A673 (cell line): ENCODE measurements at regions not wholly inside any gene's neighbourhood (a gene's known extent, or its start where the extent isn't known, plus 50 kb on each side); places are given as distances from the start of the nearest gene placed in this dataset.

Experiments
- BruUV-seq: library from RNA; stranded (reverse); fragments of 400-500 nt; replicated peaks from 2 replicates; lab custom pipeline; 2021; lab: Mats Ljungman, UMichigan
- CTCF ChIA-PET: fragments of 300-600 bp; sonication (Branson Sonifier 250); formaldehyde crosslinking; loops from one replicate; lab custom pipeline; 2022; ENCODE audit warnings: antibody characterized with exemption; lab: Charles Lee
- POLR2A ChIA-PET: fragments of 300-600 bp; sonication (Branson Sonifier 250); formaldehyde crosslinking; loops from one replicate; lab custom pipeline; 2022; ENCODE audit warnings: antibody characterized with exemption; ENCODE audit not compliant: low non-redundant PET; lab: Charles Lee
- DNase-seq: peaks from one replicate; pipeline ENCODE4 v3.0.0-alpha.2; 2015; ENCODE audit warnings: low spot score
- H3K27ac ChIP-seq: fragments of 200-600 bp; sonication (generic); 2 replicates; pipeline ENCODE4 v1.5.1; 2016; ENCODE audit warnings: mixed run types, low read depth, mild to moderate bottlenecking, mixed read lengths, antibody characterized with exemption, low read length; ENCODE audit not compliant: poor library complexity, severe bottlenecking
- H3K27me3 ChIP-seq: fragments of 200-600 bp; sonication (generic); replicated peaks from 2 replicates; pipeline ENCODE4 v1.6.1; 2017; ENCODE audit warnings: mixed run types, low read depth, mild to moderate bottlenecking, mixed read lengths, antibody characterized with exemption, low read length; ENCODE audit not compliant: insufficient read depth, poor library complexity
- H3K36me3 ChIP-seq: fragments of 200-600 bp; sonication (generic); 2 replicates; pipeline ENCODE4 v1.6.1; 2016; ENCODE audit warnings: mixed run types, mild to moderate bottlenecking, mixed read lengths, antibody characterized with exemption, low read length; ENCODE audit not compliant: insufficient read depth, poor library complexity, severe bottlenecking
- H3K4me1 ChIP-seq: fragments of 200-600 bp; sonication (generic); 2 replicates; pipeline ENCODE4 v1.6.1; 2017; ENCODE audit warnings: mixed run types, mild to moderate bottlenecking, mixed read lengths, antibody characterized with exemption, low read length; ENCODE audit not compliant: insufficient read depth, poor library complexity, severe bottlenecking
- H3K4me3 ChIP-seq: fragments of 200-600 bp; sonication (generic); 2 replicates; pipeline ENCODE4 v1.5.1; 2016; ENCODE audit warnings: low read depth, mixed run types, mild to moderate bottlenecking, mixed read lengths, low read length; ENCODE audit not compliant: poor library complexity, severe bottlenecking
- H3K9me3 ChIP-seq: fragments of 200-600 bp; sonication (generic); 2 replicates; pipeline ENCODE4 v1.6.1; 2016; ENCODE audit warnings: mixed run types, low read depth, mild to moderate bottlenecking, mixed read lengths, antibody characterized with exemption, low read length; ENCODE audit not compliant: poor library complexity, severe bottlenecking
- EZH2 ChIP-seq: fragments of 200-600 bp; sonication (generic); IDR thresholded peaks from 2 replicates; pipeline ENCODE4 v1.6.1; 2017; ENCODE audit warnings: borderline replicate concordance, low read depth, mild to moderate bottlenecking, mixed read lengths, antibody characterized with exemption, low read length; ENCODE audit not compliant: poor library complexity, severe bottlenecking
- intact Hi-C: fragments of 100-400 bp; cut with micrococcal nuclease; formaldehyde crosslinking; loops from one replicate; pipeline ENCODE4 v1.10.0; 2022; ENCODE audit not compliant: unreplicated experiment
- TF ChIP-seq, protein P1 (sequence below): fragments of 300-800, 200-600 bp; sonication (generic); conservative IDR thresholded peaks from 2 replicates; pipeline ENCODE4 v1.5.1; 2017; ENCODE audit warnings: low read depth, mild to moderate bottlenecking, antibody characterized with exemption, low read length, moderate library complexity, mixed read lengths

DNA sequence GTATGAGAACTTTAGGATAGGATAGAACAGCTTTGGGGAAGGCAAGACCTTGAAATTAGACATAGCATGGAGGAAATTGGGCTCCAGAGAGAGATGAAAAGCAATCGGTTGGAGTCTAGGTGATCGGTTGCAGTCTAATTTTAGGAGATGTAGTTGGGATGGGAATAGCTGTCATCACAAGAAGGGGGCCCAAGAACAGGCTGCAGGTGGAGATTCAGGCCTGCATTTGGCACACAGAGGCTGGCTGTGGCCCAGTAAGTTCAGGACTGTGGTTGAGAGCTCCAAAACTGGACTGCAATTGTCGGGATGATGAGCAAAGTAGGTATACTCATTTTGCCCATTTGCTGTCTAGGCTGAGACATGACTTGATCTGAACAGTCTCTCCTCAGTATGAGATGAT is 301.3 kb upstream of the B3GALT2 start:
- no peak for TF ChIP-seq EZH2
- TF ChIP-seq, protein P1, sequence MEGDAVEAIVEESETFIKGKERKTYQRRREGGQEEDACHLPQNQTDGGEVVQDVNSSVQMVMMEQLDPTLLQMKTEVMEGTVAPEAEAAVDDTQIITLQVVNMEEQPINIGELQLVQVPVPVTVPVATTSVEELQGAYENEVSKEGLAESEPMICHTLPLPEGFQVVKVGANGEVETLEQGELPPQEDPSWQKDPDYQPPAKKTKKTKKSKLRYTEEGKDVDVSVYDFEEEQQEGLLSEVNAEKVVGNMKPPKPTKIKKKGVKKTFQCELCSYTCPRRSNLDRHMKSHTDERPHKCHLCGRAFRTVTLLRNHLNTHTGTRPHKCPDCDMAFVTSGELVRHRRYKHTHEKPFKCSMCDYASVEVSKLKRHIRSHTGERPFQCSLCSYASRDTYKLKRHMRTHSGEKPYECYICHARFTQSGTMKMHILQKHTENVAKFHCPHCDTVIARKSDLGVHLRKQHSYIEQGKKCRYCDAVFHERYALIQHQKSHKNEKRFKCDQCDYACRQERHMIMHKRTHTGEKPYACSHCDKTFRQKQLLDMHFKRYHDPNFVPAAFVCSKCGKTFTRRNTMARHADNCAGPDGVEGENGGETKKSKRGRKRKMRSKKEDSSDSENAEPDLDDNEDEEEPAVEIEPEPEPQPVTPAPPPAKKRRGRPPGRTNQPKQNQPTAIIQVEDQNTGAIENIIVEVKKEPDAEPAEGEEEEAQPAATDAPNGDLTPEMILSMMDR: no peak
- H3K4me1 ChIP-seq: no peaks in the 10 kb centered on the region
- intact Hi-C loops: no loop called here
- H3K9me3 ChIP-seq: no peaks in the 10 kb centered on the region
- H3K27ac ChIP-seq: no peak overlapping the region
- ChIA-PET CTCF (no interaction called here), POLR2A (no interaction called here)
- BruUV-seq: no TSS peak
- H3K36me3 ChIP-seq: no peaks in the 10 kb centered on the region
- no peaks in the 10 kb centered on the region for H3K27me3 ChIP-seq
- H3K4me3 ChIP-seq: no peak overlapping the region
- no peak for DNase-seq

DNA sequence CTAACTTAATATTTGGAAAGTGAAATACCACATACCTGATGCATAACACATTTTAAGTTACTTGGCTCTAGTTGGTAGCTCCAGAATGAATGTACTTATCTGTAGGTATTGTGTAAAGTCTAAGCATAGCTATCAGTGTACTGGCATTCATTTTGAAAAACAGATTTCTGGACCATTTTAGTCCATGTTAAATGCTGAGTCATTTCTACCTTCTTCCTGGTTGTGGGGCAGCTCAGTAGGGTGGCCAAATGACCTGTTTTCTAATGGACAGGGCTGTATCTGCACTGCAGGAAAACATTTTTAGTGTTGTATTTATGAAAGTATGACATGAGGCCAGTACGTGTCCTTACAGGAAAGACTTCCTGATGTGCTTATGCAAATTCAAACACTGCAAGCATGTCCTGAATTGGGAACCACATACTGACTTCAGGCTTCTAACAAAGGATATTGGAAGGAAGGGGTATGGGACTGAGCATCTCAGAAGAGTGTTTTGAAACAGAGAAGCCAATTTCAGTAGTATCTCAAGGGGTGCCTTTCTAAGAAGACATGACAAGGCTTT is 300.3 kb upstream of the B3GALT2 start:
- Histone ChIP-seq H3K4me3 (no peak overlapping the region), H3K9me3 (no peaks in the 10 kb centered on the region), H3K36me3 (no peaks in the 10 kb centered on the region), H3K4me1 (no peaks in the 10 kb centered on the region), H3K27ac (no peak overlapping the region), H3K27me3 (no peaks in the 10 kb centered on the region)
- ChIA-PET CTCF (no interaction called here), POLR2A (interaction anchor here (0.6 kb wide), 1 partner anchor 24 kb away, joined by 4 read pairs; no protein-coding TSS in a partner anchor)
- no TSS peak for BruUV-seq
- TF ChIP-seq EZH2: no peak
- TF ChIP-seq, protein P1: no peak
- DNase-seq: peak; percentile 6
- intact Hi-C loops: no loop called here

DNA sequence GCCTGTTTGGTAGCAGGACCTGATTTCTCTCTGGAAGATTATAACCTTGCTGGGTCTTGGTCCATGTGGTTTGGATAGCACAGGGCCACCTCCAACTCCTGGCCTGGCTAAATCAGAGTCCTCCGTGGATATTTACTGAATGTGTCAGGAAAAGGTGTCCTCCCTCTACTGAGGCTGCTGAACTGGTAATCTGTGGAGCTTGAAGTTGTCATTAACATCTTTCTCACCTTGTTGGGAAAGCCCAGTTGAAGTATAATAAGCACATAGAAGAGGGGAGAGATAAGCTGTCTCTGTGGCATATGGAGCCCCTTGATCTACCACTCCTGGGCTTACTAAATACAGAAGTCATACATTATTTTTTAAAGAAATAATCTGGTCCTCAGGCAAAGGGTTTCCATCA is 294.3 kb upstream of the B3GALT2 start:
- CTCF ChIA-PET: no interaction called here

More for the DNA sequence above, 294.3 kb upstream of the B3GALT2 start:
- POLR2A ChIA-PET: no interaction called here
- Histone ChIP-seq H3K4me3 (no peak overlapping the region), H3K27me3 (no peaks in the 10 kb centered on the region), H3K4me1 (no peaks in the 10 kb centered on the region), H3K9me3 (no peaks in the 10 kb centered on the region), H3K36me3 (no peaks in the 10 kb centered on the region), H3K27ac (no peak overlapping the region)
- intact Hi-C loops: no loop called here
- no TSS peak for BruUV-seq
- TF ChIP-seq, protein P1: no peak
- no peak for TF ChIP-seq EZH2
- no peak for DNase-seq
